ENCODE measurements at regions not wholly inside any gene's neighbourhood (a gene's known extent, or its start where the extent isn't known, plus 50 kb on each side); places are given as distances from the start of the nearest gene placed in this dataset.

DNA sequence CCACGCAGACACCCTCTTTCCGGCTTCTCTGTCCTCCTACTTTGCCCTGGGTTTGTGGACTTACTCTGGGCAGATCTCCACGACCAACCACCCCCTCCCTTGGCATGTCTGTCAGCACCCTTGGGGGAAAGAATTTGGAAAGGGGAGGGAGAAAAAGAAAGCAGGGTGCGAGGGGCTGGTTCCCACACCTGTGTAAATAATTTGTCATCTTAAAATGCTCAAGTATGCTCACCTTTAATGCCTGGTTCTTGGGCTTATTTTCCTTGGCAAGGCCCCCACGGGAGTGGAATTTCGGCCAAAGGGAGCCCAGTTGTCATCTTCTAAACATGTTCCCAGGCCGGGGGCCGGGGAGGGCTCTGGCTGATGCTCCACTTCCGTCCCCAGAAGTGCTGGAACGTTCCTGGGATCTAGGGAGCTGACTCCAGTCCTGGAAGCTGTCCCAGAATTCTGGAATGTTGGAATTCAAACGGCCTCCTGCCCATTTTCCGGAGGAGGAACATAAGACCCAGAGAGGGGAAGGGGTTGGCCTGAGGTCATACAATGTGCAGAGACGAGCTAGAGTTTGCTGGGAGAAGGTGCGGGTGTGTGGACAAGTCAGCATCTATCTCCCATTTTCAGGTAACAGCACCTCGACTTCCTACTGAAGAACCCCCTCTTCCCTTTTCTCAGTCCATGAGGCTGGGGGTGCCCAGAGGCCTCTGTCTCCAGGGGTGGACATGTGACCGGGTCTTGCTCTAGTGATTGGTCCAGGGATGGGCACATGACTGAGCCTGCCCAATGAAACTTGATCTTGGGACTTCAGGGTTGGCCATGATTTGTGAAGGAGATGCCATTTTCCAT is 122.3 kb downstream of the CEBPB start (continued):
- TF ChIP-seq, protein P1, sequence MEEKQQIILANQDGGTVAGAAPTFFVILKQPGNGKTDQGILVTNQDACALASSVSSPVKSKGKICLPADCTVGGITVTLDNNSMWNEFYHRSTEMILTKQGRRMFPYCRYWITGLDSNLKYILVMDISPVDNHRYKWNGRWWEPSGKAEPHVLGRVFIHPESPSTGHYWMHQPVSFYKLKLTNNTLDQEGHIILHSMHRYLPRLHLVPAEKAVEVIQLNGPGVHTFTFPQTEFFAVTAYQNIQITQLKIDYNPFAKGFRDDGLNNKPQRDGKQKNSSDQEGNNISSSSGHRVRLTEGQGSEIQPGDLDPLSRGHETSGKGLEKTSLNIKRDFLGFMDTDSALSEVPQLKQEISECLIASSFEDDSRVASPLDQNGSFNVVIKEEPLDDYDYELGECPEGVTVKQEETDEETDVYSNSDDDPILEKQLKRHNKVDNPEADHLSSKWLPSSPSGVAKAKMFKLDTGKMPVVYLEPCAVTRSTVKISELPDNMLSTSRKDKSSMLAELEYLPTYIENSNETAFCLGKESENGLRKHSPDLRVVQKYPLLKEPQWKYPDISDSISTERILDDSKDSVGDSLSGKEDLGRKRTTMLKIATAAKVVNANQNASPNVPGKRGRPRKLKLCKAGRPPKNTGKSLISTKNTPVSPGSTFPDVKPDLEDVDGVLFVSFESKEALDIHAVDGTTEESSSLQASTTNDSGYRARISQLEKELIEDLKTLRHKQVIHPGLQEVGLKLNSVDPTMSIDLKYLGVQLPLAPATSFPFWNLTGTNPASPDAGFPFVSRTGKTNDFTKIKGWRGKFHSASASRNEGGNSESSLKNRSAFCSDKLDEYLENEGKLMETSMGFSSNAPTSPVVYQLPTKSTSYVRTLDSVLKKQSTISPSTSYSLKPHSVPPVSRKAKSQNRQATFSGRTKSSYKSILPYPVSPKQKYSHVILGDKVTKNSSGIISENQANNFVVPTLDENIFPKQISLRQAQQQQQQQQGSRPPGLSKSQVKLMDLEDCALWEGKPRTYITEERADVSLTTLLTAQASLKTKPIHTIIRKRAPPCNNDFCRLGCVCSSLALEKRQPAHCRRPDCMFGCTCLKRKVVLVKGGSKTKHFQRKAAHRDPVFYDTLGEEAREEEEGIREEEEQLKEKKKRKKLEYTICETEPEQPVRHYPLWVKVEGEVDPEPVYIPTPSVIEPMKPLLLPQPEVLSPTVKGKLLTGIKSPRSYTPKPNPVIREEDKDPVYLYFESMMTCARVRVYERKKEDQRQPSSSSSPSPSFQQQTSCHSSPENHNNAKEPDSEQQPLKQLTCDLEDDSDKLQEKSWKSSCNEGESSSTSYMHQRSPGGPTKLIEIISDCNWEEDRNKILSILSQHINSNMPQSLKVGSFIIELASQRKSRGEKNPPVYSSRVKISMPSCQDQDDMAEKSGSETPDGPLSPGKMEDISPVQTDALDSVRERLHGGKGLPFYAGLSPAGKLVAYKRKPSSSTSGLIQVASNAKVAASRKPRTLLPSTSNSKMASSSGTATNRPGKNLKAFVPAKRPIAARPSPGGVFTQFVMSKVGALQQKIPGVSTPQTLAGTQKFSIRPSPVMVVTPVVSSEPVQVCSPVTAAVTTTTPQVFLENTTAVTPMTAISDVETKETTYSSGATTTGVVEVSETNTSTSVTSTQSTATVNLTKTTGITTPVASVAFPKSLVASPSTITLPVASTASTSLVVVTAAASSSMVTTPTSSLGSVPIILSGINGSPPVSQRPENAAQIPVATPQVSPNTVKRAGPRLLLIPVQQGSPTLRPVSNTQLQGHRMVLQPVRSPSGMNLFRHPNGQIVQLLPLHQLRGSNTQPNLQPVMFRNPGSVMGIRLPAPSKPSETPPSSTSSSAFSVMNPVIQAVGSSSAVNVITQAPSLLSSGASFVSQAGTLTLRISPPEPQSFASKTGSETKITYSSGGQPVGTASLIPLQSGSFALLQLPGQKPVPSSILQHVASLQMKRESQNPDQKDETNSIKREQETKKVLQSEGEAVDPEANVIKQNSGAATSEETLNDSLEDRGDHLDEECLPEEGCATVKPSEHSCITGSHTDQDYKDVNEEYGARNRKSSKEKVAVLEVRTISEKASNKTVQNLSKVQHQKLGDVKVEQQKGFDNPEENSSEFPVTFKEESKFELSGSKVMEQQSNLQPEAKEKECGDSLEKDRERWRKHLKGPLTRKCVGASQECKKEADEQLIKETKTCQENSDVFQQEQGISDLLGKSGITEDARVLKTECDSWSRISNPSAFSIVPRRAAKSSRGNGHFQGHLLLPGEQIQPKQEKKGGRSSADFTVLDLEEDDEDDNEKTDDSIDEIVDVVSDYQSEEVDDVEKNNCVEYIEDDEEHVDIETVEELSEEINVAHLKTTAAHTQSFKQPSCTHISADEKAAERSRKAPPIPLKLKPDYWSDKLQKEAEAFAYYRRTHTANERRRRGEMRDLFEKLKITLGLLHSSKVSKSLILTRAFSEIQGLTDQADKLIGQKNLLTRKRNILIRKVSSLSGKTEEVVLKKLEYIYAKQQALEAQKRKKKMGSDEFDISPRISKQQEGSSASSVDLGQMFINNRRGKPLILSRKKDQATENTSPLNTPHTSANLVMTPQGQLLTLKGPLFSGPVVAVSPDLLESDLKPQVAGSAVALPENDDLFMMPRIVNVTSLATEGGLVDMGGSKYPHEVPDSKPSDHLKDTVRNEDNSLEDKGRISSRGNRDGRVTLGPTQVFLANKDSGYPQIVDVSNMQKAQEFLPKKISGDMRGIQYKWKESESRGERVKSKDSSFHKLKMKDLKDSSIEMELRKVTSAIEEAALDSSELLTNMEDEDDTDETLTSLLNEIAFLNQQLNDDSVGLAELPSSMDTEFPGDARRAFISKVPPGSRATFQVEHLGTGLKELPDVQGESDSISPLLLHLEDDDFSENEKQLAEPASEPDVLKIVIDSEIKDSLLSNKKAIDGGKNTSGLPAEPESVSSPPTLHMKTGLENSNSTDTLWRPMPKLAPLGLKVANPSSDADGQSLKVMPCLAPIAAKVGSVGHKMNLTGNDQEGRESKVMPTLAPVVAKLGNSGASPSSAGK (IDR thresholded peaks at IDR 0.05) = peak; percentile 32; the same call in 1 of the 2 replicates
- TF ChIP-seq L3MBTL2 (IDR thresholded peaks at IDR 0.05) (peak; percentile 36; the same call in 1 of the 2 replicates), CTCF (IDR thresholded peaks at IDR 0.05 in 2 of 3, conservative IDR thresholded peaks at IDR 0.05 in 1 of 3; ENCODE audit: insufficient read depth in 2 of 3, low read depth in 1 of 3, low read length in 3 of 3) (no peak), HDAC6 (IDR thresholded peaks at IDR 0.05; ENCODE audit: low read depth, low read length) (no peak), ZNF699 (CRISPR knock-in tag; IDR thresholded peaks at IDR 0.05; ENCODE audit: insufficient replicate concordance) (no peak), FOS (IDR thresholded peaks at IDR 0.05; ENCODE audit: extremely low read depth, insufficient read length) (peak; percentile 76), NUFIP1 (IDR thresholded peaks at IDR 0.05; ENCODE audit: partially characterized antibody) (no peak), MIER1 (IDR thresholded peaks at IDR 0.05; ENCODE audit: low read depth) (no peak), ZNF184 (CRISPR knock-in tag; IDR thresholded peaks at IDR 0.05) (no peak), USF1 (CRISPR knock-in tag; IDR thresholded peaks at IDR 0.05) (peak; percentile 98), KHSRP (IDR thresholded peaks at IDR 0.05) (no peak)

All from K562 (cell line).